ENCODE measurements at regions not wholly inside any gene's neighbourhood (a gene's known extent, or its start where the extent isn't known, plus 50 kb on each side); places are given as distances from the start of the nearest gene placed in this dataset.

GRCh38 chr5:89904442-89904841, 505.1 kb downstream of the CETN3 start:
- no peak for DNase-seq (ENCODE audit: extremely low read depth in 1 of 11, low read depth in 9 of 11, low spot score in 4 of 11)

DNA sequence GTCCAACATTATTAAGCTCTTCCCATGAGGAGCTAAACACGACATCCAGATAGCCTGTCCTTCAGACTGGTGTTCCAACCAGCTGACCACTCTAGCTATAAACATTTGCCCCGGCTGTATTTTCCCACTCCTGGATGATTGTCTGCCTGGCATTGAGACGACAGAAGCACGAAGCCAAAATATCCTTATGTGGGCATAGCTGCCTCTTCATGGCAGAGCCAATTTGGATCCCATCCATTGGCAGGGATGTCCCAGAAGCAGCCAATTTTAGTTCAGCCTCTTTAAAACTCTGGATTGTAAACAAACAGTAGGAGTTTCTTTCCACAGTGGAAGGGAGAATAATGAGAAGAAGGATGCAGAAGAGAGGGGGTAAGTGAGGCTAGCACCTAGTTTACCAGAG, 507.6 kb downstream of the CETN3 start:
- DNase-seq (ENCODE audit: extremely low read depth in 1 of 11, low read depth in 9 of 11, low spot score in 4 of 11), result no peak

GRCh38 chr5:89901346-89901745, 508.2 kb downstream of the CETN3 start:
- DNase-seq (ENCODE audit: extremely low read depth in 1 of 11, low read depth in 9 of 11, low spot score in 4 of 11), result no peak

DNA sequence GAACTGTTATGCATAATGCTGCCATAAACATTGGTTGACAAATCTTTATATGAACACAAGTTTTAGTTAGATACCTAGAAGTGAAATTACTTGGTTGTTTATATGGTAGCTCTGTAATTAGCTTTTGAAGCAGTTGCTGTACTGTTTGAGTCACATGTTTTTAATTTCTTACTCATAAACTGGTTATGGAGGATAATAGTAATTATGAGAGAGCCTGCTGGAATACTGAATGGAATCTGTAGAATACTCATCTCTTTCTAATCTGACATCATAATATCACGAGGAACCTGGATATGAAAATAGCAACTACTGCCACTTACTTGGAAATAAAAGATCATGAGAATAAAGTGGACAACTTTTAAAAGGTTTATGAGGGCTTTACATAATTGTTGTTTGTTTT, 509.2 kb downstream of the CETN3 start:
- no peak for DNase-seq (ENCODE audit: extremely low read depth in 1 of 11, low read depth in 9 of 11, low spot score in 4 of 11)

GRCh38 chr5:89899559-89899958, 510.0 kb downstream of the CETN3 start:
- DNase-seq (ENCODE audit: extremely low read depth in 1 of 11, low read depth in 9 of 11, low spot score in 4 of 11), result no peak

GRCh38 chr5:89893546-89893945, 516.0 kb downstream of the CETN3 start:
- DNase-seq (ENCODE audit: extremely low read depth in 1 of 11, low read depth in 9 of 11, low spot score in 4 of 11), result no peak

DNA sequence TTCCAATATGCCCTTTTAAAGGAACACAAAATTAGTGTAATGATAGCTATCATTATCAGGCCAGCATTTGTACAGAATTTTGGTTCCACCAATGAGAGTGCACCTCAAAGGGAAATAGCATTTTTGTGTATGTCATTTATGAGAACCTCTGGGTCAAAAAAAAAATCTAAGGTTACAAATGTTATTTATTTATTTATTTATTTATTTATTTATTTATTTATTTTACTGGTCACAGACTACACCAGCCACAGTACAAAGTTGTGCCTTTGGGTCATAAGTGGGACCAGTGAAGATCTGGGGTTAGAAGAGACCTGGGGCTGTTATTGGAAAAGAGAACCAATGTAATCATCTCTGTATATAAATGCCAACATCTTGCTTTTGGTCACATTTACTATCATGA, 523.9 kb downstream of the CETN3 start:
- DNase-seq (ENCODE audit: extremely low read depth in 1 of 11, low read depth in 9 of 11, low spot score in 4 of 11), result no peak

DNA sequence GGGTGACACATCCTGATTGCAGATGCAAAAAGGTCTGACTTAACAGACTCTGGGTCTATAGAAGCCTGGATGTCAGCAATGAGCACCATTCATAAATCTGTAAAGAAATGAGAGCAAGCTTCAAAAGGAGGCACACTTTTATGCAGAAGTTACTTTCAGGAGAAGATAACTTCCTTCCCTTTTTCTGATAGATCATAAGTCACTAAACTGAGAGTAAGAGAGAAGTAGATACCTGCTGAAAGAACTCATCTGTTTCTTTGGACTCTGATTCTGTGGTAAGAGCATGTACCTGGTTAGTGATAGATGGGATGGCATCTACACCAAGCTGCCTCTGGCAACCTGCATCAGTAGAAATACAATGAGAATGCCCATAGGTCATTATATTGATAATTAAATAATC, 525.6 kb downstream of the CETN3 start:
- no peak for DNase-seq (ENCODE audit: extremely low read depth in 1 of 11, low read depth in 9 of 11, low spot score in 4 of 11)

DNA sequence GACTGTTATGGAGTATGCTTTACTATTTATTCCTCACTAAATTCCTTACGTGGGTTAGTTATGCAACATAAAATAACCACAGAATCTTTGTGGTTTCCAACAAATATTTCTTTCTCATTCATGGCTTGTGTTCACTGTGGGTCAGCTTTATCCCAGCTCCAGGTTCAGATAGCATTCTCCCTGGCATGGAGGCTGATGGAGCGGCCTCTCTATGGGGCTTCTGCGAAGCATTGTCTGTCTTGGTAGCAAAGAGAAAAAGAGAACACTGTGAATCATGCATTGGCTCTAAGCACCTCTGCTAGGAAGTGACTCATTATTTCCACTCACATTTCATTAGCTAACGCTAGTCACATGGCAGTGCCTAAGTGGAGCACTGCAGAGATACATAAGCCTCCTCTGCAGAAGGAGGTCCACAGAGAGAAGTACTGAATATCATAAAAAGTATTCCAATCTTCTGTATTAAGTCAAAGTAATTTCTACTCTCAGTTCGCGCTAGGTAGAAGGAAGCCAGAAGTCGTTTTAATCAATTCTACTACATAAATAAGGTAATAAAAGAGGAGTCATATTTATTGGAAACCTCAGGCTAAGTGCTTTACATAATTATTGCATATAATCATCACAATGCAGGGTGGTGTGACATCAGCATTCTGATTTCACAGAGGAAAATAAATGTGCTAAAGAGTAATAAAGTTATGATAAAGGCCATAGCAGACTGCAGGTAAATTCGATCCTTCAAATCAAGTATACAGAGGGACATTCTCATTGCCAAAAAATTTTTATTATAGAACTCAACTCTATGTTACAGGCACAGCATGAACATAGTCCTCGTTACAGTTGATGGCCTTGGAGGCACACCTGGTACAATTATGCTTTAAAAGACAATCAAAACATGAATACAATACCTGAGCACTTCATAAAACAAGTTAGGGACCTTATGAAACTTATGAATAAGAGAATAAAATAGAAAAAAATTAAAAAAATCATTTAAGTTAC, 531.1 kb downstream of the CETN3 start:
- no peak for DNase-seq (ENCODE audit: extremely low read depth in 1 of 11, low read depth in 9 of 11, low spot score in 4 of 11)

DNA sequence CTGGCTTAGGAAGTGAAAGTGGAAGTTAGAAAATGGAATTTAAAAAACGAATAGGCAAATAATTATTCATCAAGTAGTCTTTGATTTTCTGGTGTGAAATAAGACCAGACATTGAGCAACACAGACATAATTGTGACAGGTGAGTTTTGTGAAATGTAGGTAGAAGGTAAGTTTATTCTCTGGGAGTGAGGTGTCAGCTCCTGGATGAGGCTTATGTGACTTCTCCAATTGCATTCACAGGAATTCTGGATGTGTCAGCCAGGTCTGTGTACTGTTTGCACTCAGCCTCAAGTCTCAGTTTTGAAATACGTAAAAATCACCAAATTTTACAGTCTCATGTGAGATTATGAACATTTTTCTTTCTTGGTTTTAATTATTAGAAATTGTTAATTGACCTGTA, 537.6 kb downstream of the CETN3 start:
- DNase-seq (ENCODE audit: extremely low read depth in 1 of 11, low read depth in 9 of 11, low spot score in 4 of 11), result no peak

DNA sequence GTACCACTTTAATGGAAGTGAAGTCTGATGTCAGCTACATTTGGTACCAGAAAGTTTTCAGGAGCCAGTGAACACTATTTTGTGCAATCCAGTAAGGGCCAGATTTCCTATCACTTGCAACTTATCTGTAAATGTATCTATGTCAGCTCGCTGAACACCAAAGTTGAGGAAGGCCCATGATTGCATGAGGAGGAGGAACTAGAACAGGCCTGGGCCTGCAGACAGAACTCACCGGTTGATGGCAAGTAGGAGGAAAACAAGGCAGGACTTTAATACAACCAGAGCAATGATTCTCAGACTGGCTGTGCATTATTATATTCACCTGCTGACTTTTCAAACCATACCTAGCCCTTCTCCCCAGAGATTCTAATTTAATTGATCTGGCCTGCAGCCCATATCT, 540.2 kb downstream of the CETN3 start:
- no peak for DNase-seq (ENCODE audit: extremely low read depth in 1 of 11, low read depth in 9 of 11, low spot score in 4 of 11)

DNA sequence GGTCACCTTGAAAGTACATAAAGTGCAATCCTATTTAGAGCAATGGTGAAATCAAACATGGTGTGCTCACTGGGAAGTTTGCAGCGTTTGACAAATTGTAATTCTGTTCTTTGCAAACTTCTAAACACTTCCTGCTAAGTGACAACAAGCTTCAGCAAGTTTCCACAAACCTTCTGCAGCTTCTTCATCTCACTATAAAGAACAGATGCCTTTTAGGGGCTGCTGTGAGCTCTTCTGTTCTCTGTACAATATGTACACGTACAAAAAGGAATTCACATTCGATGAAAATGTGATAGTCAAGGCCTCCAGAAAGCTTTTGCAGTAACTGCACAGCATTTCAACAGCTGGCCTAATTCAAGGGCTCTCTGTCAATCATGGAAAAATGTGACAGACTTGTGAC, 543.1 kb downstream of the CETN3 start:
- DNase-seq (ENCODE audit: extremely low read depth in 1 of 11, low read depth in 9 of 11, low spot score in 4 of 11), result no peak

DNA sequence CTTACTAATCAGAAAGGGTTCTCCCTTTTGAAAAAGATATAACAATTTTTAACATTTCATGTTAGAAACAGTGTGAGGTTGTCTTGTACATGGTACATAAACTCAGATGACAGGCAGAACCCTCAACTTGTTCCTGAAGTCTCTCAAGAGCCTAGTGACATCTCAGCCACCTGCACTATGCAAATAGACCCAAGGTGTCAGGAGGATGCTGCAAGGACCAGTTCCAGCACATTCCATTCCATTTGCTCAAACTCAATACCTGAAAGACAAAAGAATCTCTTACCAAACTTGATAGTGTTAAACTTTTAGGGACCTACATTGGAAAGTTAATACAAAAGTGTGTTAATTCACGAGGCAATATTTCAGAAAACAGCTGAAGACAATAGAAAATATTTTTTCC, 544.6 kb downstream of the CETN3 start:
- no peak for DNase-seq (ENCODE audit: extremely low read depth in 1 of 11, low read depth in 9 of 11, low spot score in 4 of 11)

GRCh38 chr5:89857790-89858189, 551.8 kb downstream of the CETN3 start:
- DNase-seq (ENCODE audit: extremely low read depth in 1 of 11, low read depth in 9 of 11, low spot score in 4 of 11), result no peak

DNA sequence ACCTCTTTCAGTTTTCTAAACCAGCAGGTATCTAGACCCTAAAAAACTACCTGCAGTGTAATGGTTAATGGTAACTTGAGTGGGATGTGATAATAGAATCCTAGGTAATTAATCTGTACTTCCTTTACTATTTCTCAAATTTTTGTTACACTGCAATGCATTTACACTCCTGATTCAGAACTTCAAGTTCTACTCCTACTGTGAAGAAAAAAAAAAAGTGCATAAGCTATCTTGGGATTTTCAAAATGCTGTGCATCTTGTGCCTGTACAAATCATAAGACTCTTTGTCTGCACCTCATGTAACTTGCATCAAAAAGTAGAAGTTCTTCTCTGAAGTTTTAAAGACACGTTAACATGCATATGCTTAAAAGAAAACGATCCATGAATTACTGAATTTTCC, 554.1 kb downstream of the CETN3 start:
- DNase-seq (ENCODE audit: extremely low read depth in 1 of 11, low read depth in 9 of 11, low spot score in 4 of 11), result no peak

GRCh38 chr5:89851911-89852310, 557.6 kb downstream of the CETN3 start:
- no peak for DNase-seq (ENCODE audit: extremely low read depth in 1 of 11, low read depth in 9 of 11, low spot score in 4 of 11)

DNA sequence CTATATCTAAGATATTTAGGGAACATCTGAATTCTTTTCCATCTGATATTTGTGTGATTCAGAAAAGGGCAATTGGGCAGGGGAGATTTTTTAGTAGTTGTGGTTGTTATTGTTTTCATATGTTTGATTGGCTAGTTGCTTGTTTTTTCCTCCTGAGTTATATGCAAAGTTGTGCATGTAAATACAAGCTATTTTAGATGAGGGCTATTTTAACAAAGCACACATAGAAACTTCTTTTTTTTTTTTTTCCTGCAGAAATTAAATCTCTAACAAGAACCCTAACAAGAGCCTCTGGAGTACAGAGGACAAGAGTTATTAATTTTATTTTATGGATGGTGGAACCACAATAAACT, 559.1 kb downstream of the CETN3 start:
- DNase-seq (ENCODE audit: extremely low read depth in 1 of 11, low read depth in 9 of 11, low spot score in 4 of 11), result no peak

DNA sequence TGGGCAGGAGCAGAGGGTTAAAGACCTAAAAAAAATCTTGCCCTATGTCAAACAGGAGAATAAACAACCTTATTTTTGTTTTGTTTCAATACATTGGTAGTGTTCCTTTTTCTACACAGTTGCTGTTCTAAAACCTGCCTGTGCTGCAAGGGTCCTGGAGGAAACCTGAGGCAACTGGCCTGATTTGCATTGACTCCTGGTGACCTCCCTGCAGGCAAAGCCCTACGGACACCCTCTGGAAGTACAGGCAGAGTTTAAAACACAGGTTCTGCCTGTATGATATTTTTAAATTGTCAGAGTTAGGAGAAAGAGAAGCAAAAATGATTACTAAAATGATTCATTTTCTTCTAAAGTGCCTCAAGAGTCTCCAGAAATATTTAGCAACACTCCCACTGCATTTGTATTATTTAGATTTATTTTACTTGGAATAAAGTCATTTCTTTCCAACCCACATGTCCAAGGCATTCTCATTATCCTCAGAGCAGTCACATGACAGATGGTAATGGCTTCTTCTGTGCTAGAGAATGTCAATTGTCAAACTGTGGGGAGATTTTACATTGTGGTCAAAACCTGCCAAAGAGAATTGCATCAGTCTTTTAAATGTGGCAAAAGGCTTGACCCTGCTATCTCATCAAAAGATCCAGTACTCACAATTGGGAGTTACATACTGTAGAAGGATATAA, 559.6 kb downstream of the CETN3 start:
- DNase-seq (ENCODE audit: extremely low read depth in 1 of 11, low read depth in 9 of 11, low spot score in 4 of 11), result no peak

DNA sequence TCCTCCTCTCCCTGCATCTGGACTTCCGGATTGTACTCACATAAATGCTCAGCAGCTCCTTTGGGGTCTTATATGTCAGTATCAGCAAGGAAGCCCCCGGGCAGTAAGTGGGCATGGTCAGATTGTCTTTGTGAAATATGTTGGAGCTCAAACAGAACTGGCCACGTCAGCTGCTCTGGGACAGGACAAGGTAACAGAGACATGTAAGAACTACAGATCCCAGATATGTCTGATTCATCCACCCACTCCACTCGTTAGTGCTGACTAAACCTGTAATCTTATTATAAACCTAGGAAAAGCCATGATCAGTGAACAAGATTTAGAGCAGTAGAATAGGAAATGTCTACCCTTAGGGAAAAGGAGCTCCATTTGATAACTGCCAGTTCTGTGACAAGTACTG, 561.8 kb downstream of the CETN3 start:
- DNase-seq (ENCODE audit: extremely low read depth in 1 of 11, low read depth in 9 of 11, low spot score in 4 of 11), result no peak

DNA sequence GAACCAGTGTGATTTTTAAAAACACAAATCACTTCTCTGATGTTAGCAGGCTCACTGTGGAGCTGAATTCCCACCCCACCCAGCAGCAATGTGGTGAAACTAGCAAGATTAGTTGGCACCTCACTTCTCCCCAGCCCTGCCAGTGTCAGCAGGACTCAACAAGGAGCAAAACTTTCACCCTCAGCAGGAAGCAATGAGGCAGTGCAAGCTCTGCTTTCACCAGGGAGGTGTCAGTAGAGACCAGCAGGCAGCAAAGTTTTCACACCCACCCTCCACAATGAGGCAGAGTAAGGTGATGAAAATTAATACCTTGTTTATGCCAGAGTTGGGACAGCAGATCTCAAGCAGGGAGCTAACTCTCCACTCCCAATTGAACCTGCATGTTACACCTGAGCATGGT, 565.0 kb downstream of the CETN3 start:
- DNase-seq (ENCODE audit: extremely low read depth in 1 of 11, low read depth in 9 of 11, low spot score in 4 of 11), result no peak

GRCh38 chr5:89842531-89842930, 567.0 kb downstream of the CETN3 start:
- no peak for DNase-seq (ENCODE audit: extremely low read depth in 1 of 11, low read depth in 9 of 11, low spot score in 4 of 11)

All from renal cortex interstitium (tissue), 11 donors.